ENCODE measurements at regions not wholly inside any gene's neighbourhood (a gene's known extent, or its start where the extent isn't known, plus 50 kb on each side); places are given as distances from the start of the nearest gene placed in this dataset.

DNA sequence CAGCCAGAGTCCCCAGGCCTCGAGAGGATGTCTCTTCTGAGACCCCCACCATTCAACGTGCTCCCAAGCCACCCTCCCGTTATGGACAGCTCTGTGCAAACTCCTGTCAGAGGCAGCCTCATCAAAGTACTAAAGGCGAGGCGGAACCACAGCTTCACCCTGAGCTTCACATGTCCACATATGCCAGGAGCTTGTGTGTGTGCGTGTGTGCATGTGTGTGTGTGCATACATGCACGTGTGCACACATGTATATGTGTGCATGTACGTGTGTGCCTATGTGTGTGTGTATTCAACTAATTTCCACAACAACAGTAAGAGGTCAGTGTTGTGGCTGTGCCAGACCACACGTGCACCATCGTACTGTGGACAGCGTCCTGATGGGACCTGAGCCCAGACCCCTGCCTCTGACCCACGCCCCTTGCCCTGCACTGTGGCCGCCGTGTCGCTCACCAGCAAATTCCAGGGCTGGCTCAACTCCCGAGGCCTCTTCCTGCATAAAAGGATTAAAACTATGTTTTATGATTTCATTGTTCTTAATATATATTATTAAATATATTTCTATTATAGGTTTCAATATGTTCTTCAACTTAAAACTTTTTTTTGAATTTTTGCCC is 444.8 kb downstream of the EIPR1 start:
- Mint-ChIP-seq H3K4me3 (no peak overlapping the region), H3K27ac (no peak overlapping the region), H3K27me3 (no peaks in the 10 kb centered on the region), H3K36me3 (no peaks in the 10 kb centered on the region), H3K4me1 (no peaks in the 10 kb centered on the region), H3K9me3 (peaks cover 19% of the 10 kb centered on the region)
- no peak for ATAC-seq

DNA sequence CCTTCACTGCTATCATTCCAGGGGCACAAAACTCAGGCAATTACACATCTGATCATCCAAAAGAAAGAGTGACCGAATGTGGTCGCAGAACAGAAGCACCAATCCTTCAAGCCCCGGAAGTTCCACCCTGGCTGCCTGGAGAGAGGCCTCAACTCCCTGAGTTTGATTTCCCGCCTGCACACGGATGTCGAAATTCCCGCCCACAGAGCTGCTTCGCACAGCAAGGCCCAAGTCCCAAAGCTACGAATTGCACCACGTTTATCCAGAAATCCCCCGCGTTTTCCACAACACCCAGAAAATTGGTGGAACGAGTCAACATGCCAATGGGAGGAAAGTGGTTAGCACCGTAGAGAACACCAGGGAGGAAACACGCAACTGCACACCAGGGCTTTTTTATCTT is 445.4 kb downstream of the EIPR1 start:
- no peak for ATAC-seq
- Mint-ChIP-seq H3K27me3 (no peaks in the 10 kb centered on the region), H3K27ac (no peak overlapping the region), H3K4me3 (no peak overlapping the region), H3K9me3 (peaks cover 17% of the 10 kb centered on the region), H3K4me1 (peaks cover under 1% of the 10 kb centered on the region), H3K36me3 (no peaks in the 10 kb centered on the region)

DNA sequence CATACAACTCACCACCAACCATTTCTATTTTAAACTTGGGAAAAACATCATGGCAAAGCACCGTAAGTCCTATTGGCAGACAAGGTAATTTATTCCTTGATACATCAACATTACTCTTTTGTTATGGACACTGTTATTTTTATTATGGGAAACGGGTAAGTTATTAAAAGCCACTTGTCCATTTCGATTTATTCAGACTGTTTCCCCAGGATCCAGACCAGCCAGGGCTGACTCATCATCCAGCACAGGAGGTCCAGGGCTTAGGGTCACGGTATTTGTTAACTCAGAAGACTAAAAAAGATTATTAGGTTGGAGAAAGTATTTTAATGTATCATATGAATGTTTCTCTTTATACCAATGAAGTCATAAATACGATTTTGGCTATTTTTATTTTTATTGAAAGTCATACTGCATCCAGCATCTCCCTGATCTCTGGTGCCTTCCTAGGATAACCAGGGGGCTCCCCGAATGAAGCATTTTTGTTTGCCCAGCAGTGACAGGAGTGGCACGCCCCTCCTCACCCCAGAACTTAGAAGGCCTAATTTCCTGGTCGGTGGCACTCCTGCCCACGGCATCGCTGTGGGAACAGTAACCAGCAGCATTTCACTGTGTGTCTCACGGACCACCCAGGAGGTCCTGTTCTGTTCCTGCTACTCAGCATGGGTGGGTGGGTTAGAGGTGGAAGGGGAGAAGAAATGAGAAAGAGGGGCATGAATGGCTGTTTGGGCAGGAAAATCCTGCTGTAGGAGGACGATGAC is 446.1 kb downstream of the EIPR1 start:
- ATAC-seq, result no peak
- Mint-ChIP-seq H3K27me3 (no peaks in the 10 kb centered on the region), H3K36me3 (no peaks in the 10 kb centered on the region), H3K4me1 (peaks cover 7% of the 10 kb centered on the region), H3K4me3 (no peak overlapping the region), H3K27ac (no peak overlapping the region), H3K9me3 (peaks cover 12% of the 10 kb centered on the region)

DNA sequence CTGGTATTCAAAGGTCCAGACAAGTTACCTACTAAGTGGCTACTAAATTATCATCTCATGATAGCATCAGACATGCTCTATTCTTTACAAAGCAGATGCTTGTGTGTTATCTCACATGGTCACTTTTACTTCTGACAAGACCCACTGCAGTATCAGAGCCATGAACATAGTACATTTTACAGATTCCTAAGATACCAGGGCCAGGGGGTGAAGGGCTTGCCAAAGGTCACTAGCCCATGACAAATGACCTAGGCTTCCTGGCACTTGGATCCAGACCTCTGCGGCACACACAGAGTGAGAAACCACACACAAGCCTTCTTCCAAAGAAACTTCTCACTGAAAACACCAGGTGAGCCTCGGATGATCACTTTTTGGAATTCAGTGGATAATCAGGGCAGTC is 446.8 kb downstream of the EIPR1 start:
- Mint-ChIP-seq H3K27me3 (no peaks in the 10 kb centered on the region), H3K4me3 (no peak overlapping the region), H3K4me1 (peaks cover 8% of the 10 kb centered on the region), H3K27ac (no peak overlapping the region), H3K9me3 (peaks cover 10% of the 10 kb centered on the region), H3K36me3 (no peaks in the 10 kb centered on the region)
- no peak for ATAC-seq

DNA sequence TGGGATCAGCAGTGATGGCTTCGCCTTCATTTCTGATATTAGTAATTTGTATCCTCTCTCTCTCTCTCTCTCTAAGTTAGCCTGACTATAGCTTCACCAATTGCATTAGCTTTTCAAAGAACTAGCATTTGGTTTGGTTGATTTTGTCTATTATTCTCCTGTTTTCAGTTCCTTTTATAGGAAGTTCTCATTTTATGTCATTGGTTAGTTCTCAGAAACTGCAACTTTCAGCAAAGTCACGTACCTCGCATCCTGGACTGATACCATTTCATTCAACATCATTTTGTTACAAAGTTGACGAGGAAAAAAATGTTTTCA is 450.8 kb downstream of the EIPR1 start:
- H3K9me3 Mint-ChIP-seq, result peaks cover 10% of the 10 kb centered on the region

DNA sequence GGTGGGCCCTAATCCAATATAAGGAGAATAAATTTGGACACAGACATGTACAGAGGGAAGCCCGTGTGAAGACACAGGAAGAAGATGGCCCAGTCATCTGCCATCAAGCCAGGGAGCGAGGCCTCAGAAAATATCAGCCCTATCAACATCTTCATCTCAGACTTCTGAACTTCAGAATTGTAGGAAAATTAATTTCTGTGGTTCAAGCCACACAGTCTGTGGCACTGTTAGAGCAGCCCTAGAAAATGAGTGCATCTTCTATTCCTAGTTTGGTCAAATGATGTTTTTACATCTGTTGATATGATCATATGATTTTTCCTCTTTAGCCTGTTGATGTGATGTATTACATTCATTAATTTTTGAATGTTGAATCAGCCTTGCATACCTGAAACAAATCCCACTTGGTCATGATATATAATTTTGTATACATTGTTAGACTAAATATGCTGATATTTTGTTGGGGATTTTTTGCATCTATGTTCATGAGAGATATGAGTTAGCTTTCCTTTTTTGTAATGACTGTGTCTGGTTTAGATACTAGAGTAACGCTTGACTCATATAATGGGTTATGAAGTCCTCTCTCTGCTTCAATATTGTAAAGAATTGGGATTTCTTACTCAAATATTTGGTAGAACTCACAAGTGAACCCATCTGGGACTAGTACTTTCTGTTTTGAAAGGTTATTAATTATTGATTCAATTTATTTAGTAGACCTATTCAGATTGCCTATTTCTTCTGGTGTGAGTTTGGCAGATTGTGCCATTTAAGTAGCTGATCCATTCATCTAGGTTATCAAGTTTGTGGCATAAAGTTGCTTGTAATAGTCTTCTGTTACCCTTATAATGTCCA is 451.4 kb downstream of the EIPR1 start:
- peaks cover 10% of the 10 kb centered on the region for H3K9me3 Mint-ChIP-seq
- ATAC-seq, result peak; percentile 68
- H3K27me3 Mint-ChIP-seq, result no peaks in the 10 kb centered on the region

More for the DNA sequence above, 450.8 kb downstream of the EIPR1 start:
- Mint-ChIP-seq H3K4me1 (peaks cover 8% of the 10 kb centered on the region), H3K27ac (no peak overlapping the region), H3K27me3 (no peaks in the 10 kb centered on the region), H3K36me3 (no peaks in the 10 kb centered on the region), H3K4me3 (no peak overlapping the region)
- no peak for ATAC-seq

DNA sequence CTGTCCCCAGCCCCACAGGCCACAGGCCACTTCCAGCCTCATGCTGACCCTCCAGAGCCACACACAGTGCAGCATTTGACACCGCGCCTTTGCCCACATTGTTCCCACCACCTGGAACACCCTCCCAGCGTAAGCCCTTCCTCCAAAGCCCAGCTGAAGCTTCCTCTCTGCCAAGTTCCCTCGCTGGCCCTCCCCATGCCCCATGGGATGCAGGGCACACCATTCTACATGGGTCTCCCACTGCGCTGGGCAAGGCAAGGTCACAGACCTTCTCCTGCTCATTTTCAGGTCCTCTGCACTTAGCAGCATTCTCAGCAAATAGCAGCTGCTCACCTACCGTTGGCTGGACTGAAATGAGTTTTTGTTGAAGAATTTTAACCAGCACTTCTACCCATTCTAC is 455.5 kb downstream of the EIPR1 start:
- Mint-ChIP-seq H3K4me1 (peaks cover 7% of the 10 kb centered on the region), H3K27ac (no peak overlapping the region)

More for the DNA sequence above, 451.4 kb downstream of the EIPR1 start:
- no peak overlapping the region for H3K4me3 Mint-ChIP-seq
- no peak overlapping the region for H3K27ac Mint-ChIP-seq
- peaks cover 8% of the 10 kb centered on the region for H3K4me1 Mint-ChIP-seq
- H3K36me3 Mint-ChIP-seq, result no peaks in the 10 kb centered on the region

DNA sequence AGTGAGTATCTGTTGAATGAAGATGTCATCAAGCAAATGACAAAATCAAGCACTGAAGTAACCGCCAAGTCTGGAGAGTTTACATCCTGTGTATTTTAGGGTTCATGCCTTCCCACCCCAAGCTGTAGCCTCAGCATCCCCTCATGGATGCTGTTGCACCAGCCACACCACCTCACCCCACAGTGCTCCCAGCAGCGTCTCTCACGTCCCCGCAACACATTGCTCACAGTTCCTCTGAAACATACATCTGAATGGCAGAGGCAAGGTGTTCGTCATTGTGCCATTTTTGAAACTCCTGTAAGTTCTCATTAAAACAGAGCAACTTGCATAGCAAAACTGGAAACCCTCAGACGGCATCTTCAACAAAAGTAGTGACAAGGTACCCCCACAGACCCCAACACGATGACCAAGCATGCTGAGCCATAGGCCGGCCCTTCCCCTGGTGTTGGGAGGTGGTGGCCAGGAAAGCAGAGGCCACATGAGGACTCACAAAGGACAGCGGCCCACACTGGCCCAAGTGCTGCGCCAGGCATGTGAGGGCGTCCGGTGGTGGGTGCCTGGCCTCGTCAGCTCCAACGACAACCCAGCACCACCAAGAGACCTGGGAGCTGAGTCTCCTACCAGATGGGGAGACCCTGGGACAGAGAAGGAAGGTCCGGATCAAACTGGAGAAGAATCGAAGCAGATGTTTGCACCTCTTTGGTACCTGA is 456.5 kb downstream of the EIPR1 start:
- Mint-ChIP-seq H3K4me3 (no peak overlapping the region), H3K27ac (no peak overlapping the region), H3K9me3 (peaks cover 4% of the 10 kb centered on the region), H3K27me3 (peaks cover 5% of the 10 kb centered on the region), H3K4me1 (no peaks in the 10 kb centered on the region), H3K36me3 (no peaks in the 10 kb centered on the region)
- no peak for ATAC-seq

More for the DNA sequence above, 455.5 kb downstream of the EIPR1 start:
- Mint-ChIP-seq H3K9me3 (peaks cover 2% of the 10 kb centered on the region), H3K4me3 (no peak overlapping the region), H3K27me3 (no peaks in the 10 kb centered on the region), H3K36me3 (no peaks in the 10 kb centered on the region)
- no peak for ATAC-seq

DNA sequence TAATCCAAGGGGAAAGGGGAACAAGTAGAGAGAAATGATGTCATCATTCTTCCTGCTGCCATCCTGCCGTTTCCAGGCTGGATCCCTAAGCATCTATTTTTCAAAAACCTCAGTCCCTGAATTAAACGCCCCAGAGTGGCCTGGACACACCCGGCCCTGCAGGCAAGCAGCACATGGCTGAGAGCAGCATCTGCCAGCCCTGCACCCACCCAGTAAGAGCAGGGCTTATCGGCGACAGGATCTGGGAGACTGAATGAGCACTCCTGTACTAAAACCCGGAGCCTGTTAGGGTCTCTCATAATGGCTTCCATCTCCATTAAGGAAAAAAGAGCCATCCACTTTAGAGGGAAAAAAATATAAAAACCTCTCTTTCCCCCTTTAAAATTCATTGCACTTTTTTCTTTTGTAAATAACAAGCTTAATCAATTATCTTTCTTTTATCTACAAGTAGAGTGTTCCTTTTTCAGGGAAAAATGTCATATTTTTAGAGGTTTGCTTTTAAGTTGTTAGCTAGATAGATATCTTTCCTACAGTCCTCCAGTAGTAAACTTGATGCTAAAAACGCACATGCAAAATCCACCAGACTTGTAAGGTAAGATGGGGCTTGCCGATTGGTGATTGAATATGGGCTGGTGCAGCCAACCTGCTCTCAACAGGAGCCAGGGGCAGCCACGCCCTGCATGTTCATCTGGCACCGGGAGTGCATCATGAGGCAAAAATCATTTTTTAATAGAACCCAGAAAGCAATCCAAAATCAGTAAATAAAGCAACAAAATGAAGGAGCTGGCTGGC is 457.8 kb downstream of the EIPR1 start:
- peaks cover 10% of the 10 kb centered on the region for H3K9me3 Mint-ChIP-seq
- no peaks in the 10 kb centered on the region for H3K4me1 Mint-ChIP-seq
- no peak for ATAC-seq
- no peaks in the 10 kb centered on the region for H3K36me3 Mint-ChIP-seq
- H3K4me3 Mint-ChIP-seq, result no peak overlapping the region
- no peak overlapping the region for H3K27ac Mint-ChIP-seq
- H3K27me3 Mint-ChIP-seq, result peaks cover 11% of the 10 kb centered on the region

DNA sequence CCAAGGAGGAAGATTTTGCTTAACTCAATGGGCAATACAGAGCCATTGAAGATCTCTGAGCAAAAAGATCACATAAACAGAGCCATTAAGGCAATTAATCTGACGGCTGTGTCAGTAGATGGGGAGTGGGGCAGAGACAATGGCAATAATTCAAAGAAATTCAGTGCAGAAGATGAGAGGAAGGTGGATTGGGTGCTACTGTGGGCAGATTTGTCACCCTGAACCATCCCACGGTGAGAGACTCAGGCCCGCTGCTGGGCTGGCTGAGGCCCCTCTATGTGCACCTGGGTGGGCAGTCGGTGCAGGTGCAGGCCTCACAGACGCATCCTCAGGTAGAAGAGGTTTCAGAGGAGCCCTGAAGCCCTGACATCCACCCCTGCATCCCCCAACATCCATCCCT is 458.6 kb downstream of the EIPR1 start:
- Mint-ChIP-seq H3K36me3 (no peaks in the 10 kb centered on the region), H3K4me3 (no peak overlapping the region), H3K27ac (no peak overlapping the region), H3K9me3 (peaks cover 10% of the 10 kb centered on the region), H3K4me1 (no peaks in the 10 kb centered on the region), H3K27me3 (peaks cover 11% of the 10 kb centered on the region)
- no peak for ATAC-seq

DNA sequence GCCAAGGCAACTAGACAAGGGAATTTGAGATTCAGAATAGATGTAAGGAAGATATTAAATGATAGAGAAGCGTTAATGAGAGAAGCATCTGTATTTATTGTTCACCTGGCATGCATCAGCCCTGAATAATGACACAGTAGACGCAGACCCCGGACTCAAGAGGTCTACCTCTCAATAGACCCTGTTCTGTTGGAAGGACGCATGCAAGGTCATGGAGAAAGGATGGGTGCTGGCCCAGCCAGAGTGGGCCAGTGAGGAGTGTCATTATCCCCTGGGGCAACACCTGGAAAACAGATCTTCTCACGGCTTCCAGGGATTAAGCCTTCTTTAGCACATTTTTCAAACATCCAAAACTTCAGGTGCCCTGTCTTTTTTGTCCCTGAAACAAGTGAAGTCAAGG is 461.0 kb downstream of the EIPR1 start:
- Mint-ChIP-seq H3K9me3 (peaks cover 10% of the 10 kb centered on the region), H3K4me3 (no peak overlapping the region), H3K36me3 (no peaks in the 10 kb centered on the region), H3K27me3 (peaks cover 11% of the 10 kb centered on the region), H3K4me1 (no peaks in the 10 kb centered on the region), H3K27ac (no peak overlapping the region)
- no peak for ATAC-seq

DNA sequence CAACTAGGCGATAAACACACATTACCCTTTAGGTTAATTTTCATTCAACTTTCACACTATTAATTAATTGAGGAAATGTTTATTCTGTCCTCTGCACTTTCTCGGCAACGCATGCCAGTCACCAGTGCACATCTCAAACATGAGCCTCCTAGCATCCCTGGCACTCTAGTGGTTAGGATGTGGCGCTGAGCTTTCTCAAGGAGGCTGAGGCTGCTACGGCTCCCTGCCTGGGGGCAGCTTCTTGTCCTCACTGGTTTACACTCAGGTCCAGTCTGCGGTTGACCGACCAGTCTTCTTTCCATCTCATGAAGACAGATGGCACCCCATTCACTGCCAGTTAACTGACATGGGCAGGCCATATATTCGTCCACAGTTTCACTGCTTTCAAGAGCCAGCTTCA is 463.4 kb downstream of the EIPR1 start:
- H3K27me3 Mint-ChIP-seq, result peaks cover 18% of the 10 kb centered on the region
- no peaks in the 10 kb centered on the region for H3K36me3 Mint-ChIP-seq
- H3K4me1 Mint-ChIP-seq, result no peaks in the 10 kb centered on the region
- no peak for ATAC-seq
- H3K9me3 Mint-ChIP-seq, result peaks cover 10% of the 10 kb centered on the region
- H3K27ac Mint-ChIP-seq, result no peak overlapping the region
- H3K4me3 Mint-ChIP-seq, result no peak overlapping the region

DNA sequence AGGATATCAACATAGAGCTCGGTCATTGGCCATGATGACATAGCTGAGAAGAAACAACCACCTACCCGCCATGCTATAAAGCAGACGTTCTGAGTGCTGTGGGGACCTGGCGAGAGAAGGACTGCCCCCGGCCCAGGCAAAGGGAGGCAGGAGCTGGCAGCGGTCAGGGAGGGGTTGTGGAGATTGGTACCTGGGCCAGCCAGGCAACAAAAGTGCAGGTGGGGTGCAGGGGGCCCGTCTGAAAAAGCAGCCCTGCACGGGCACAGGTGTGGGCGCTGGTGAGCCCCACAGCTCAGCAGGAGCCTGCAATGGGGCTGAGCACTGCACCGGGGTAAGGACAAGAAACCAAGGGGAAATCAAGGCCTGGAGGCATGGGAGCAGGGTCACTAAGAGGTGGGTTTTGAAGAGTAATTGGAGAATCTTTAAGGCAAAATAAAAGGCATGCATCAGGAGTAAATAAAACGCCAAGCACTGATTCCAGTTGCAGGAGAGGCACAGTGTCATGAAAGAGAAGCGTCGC is 464.0 kb downstream of the EIPR1 start:
- no peak overlapping the region for H3K27ac Mint-ChIP-seq
- H3K4me3 Mint-ChIP-seq, result no peak overlapping the region
- H3K27me3 Mint-ChIP-seq, result peaks cover 22% of the 10 kb centered on the region
- ATAC-seq, result no peak
- H3K36me3 Mint-ChIP-seq, result no peaks in the 10 kb centered on the region
- peaks cover 10% of the 10 kb centered on the region for H3K9me3 Mint-ChIP-seq
- no peaks in the 10 kb centered on the region for H3K4me1 Mint-ChIP-seq

DNA sequence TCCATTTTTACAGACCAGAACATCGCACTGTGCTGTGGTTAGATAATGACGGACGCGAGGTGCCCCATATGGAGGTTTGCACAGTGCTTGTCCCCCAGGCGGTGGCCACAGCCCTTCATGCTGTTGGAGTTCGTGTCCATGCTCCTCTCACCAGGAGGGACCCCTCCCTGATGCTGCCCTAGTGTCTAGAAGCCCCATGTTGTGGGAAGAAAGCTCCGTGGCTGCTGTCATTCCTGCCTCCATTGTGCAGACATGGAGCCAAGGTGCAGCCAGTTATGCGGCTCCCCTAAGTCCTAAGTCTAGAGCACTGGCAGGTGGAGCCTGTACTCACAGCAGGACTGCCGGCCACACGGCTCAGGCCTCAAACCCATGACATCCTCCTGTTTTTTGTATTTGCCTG is 464.9 kb downstream of the EIPR1 start:
- ATAC-seq, result no peak
- Mint-ChIP-seq H3K4me3 (no peak overlapping the region), H3K27me3 (peaks cover 24% of the 10 kb centered on the region), H3K27ac (no peak overlapping the region), H3K4me1 (no peaks in the 10 kb centered on the region), H3K9me3 (peaks cover 10% of the 10 kb centered on the region), H3K36me3 (no peaks in the 10 kb centered on the region)

Measured in stimulated activated memory B cell treated with anti-CD40 and anti-IgM and Interleukin-4, amounts not matched to agents 10 μg/mL and 1 μg/mL and 100 μg/mL, for 72 hours (primary cell).